Epithelial cell of prostate (primary cell): ENCODE measurements at regions not wholly inside any gene's neighbourhood (a gene's known extent, or its start where the extent isn't known, plus 50 kb on each side); places are given as distances from the start of the nearest gene placed in this dataset.

Experiments used
- DNase-seq: peaks from one replicate; pipeline ENCODE4 v3.0.0-alpha.2; 2011; ENCODE audit warnings: low read depth, low spot score
- H3K27ac ChIP-seq: fragments of 450-650 bp; 2 replicates; pipeline ENCODE4 v1.5.1; 2017; ENCODE audit warnings: mild to moderate bottlenecking

DNA sequence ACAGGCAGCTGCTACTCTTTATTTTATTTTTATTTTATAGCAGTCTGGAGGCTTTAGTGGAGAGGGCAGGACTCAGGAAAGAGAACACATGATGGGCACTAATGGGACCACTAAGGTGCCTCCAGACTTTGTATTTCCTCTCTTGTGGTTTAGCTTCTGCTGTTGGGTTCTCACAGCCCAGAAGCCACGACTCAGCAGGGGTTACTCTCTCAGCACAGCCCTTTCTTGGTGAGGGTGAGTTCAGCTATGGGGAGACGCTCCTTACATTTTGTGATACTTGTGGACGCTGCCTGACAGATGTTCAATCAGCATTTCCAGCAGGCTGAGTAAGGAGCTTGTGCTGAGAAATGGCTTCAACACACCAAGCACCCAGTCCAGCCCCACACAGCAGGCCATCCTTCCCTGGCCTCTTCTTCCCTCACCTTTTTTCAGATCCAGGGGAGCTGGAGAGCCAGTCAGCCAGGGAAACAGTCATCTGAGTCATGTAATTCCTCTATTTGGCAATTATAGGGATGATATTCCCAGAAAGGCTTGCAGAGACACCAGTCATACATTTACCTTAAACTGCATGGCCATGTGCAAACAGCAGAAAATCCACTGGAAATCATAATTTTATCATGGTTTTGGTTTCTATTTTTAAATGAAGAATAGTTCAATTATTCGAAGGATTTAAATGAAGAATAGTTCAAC, 53.2 kb upstream of the RAB3GAP2 start:
- H3K27ac ChIP-seq: no peak overlapping the region
- DNase-seq: no peak

DNA sequence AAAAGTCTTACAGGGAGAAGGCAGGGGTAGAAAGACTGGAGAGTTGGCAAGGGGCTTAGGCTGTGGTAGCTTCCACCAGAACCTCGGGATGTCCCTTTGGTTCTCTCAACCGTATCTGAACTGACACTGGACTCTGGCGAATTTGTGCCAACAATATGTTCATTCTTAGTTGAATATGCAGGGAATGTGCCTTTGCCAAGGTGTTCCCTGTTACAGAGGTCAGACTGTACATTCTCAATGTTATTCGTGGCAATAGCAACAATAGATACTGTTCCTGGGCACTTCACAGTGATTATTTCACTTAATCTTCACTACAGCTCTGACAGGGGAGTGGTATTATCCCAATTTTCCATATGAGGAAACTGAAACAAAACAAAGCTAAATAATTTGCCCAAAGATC, 51.5 kb upstream of the RAB3GAP2 start:
- no peak overlapping the region for H3K27ac ChIP-seq
- no peak for DNase-seq

DNA sequence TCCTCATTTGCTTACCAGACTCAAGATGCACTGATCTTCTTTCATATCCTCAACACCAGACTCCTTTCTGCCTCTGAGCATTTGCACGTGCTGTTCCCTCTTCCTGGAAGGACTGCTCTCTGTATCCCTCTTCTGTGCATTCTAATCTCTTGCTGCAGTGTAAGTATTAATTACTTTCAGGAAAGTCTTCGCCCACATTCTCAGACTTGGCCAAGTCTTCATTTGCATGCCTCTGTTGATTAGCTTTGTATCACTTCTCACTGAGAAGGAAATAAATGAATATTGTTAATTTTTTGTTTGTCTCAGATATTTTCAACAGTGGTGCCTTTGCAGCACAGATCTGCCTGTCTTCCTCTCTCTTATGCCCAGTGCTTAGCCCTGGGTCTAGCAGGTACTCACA, 50.3 kb upstream of the RAB3GAP2 start:
- DNase-seq: no peak

More for the DNA sequence above, 50.3 kb upstream of the RAB3GAP2 start:
- no peak overlapping the region for H3K27ac ChIP-seq
